Activated gamma-delta T cell treated with anti-CD3 and anti-CD28 coated beads, Interleukin-2, amount 50 U/mL, for 16 hours (primary cell): ENCODE measurements at regions not wholly inside any gene's neighbourhood (a gene's known extent, or its start where the extent isn't known, plus 50 kb on each side); places are given as distances from the start of the nearest gene placed in this dataset.
"Not testable (repeated sequence)": the region's sequence is repeated elsewhere in the genome, so short reads cannot be mapped to it uniquely, and the experiment has no call there.

Source experiments
- DNase-seq: peaks from one replicate; pipeline ENCODE4 v3.0.0-alpha.2; 2020; ENCODE audit warnings: low read depth

GRCh38 chr11:15660496-15660895 lies 545.8 kb downstream of the INSC start:
- DNase-seq: no peak

- no peak for DNase-seq
These were observed 547.6 kb downstream of the INSC start for GRCh38 chr11:15662285-15662684.

DNA sequence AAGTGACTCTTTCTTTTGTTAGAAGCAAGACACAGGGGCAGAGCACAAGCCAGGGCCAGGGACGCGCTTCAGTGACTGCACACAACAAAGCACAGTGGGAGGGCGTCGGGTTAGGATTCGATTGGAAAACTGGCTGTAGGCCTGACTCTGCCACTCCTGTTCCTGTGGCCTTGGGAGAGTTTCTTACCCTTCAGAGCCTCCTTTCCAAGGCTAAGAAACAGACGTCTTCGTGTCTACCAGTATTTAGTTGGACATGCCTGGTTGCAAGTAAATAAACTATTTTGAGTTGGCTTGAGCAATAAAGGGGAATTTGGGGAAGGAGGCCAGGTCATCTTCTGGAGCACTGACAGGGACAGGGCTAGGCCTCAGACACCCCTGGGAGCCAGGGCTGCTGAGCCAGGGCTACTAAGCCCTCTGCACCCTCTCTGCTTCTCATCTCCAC lies 549.1 kb downstream of the INSC start:
- no peak for DNase-seq

DNA sequence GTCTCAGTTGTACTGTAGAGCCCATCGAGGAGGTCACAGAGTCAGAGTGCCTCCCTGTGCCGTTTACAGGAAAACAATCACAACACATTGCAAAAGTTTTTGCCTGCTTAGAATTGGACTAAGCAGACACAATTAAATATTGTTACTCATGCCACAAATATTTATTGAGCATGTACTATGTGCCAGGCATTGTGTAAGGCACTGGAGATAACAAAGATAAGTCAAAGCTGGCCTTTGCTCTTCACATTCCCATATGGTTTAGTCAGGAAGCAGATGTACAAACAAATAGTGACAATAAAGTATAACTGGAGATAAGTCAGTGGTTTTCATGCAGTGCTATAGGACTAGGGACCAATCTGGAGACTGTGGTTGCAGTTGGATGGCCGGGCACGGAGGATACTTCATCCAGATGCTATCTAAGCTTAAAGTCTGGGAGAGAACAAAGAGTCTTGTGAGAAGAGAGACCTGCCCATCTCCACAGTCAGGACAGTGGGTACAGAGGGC lies 550.7 kb downstream of the INSC start:
- no peak for DNase-seq

DNA sequence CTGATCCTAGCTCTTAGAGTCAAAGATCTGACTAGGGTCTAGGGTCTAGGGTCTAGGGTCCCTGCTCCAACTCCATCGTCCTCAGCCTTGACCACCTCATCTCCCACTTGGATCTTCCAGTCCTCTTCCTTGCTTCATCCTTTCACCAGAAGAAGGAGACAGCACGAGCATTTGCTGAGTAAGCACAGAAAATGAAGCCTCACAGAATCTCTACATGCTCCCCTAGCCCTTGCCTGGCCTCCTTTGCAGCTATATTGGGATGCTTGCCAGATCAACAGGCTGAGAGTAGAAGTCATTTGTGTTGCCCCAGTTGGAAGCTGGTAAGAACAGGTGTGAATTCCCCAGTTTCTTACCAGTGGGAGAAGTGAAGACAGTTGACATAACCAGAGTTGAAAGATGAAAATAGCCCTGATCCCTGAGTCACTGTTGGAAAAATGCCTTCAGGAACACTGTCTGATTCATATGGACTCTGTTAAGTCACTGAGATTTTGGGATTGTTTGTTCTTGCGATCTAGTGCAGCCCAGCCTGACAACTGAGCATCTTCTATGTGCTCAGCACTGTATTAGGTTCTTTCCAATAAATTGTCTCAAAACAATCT lies 552.5 kb downstream of the INSC start:
- no peak for DNase-seq

- DNase-seq: no peak
These were observed 554.0 kb downstream of the INSC start for GRCh38 chr11:15668718-15669117.

DNA sequence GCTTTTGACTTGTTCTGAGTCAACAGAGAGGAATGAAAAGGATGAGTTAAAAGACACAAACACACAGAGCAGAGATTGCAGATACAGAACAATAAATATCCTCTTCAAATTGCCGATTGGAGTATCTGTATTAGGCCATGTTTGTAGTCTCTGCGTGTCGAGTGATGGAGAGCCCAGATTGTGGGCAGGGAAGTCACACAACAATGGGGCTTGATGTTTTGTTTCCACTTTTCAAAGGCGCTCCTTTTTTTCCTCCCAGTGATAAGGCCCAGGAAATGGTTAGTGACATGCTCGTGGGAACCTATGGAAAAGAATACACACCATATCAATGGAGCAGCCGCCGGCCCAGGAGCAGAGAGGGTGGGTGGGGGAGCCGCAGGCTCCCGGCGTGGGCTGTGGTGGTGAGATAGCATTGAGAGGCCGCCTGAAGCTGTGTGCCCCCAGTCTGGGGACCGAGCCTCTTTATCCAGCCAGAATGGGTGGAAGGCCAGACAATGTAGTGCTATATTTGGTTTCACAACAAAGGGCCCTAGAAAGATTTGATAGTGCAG lies 555.9 kb downstream of the INSC start:
- no peak for DNase-seq

DNA sequence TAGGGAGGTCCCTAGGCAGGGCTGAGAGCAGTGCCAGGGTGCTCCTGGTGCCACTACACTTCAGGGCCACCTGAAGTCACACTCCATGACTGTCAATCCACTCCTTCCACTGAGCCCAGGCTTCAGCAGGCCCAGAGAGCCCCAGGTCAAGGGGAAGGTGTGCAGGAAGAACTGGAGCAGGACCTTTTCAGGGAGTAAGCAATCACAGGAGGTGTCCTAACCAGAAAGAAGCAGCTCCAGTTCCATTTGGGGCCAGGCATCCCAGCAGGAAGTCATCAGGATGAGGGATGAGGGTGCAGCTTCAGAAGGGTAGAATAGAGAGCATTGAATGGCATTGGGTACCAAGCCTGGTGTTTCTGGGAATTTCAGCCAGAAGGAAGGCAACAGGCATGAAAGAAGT lies 556.5 kb downstream of the INSC start:
- DNase-seq: no peak

DNA sequence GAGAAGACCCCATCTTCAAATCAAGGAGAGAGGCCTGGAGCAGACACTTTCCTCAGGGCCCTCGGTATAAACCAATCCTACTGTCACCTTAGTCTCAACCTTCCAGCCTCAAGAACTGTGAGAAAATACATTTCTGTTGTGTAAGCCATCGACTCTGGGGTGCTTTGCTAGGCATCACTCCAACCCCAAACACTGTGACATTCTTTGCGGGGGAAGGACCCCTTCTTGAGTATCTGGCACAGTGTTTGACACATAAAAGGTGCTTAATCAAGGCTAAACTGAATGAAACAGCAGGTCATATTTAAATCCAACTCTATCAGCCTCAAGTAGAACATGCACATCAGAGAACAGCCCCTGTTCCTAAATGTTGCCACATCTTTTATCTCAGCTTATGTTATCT lies 558.1 kb downstream of the INSC start:
- DNase-seq: no peak

DNA sequence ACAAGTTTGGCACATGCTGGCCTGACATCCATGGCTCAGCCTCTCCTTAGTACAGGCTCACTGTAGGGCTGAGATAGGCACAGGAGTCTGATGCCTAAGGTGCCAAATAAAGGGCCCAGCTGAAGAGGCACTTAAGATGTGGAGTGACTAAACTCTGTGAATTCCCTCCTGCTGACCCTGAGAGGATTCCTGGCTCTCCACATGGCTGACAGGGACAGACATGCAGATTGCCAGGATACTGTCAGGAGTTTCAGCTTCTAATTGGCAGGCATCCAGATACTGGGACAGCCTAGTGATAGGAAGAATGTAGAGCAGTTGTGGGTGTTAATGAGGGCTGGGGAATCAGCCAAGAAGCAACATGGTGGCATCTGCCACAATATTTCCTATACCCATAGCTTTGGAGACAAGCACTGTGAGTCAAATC lies 558.7 kb downstream of the INSC start:
- DNase-seq: no peak

GRCh38 chr11:15674756-15675155 lies 560.0 kb downstream of the INSC start:
- DNase-seq: no peak

DNA sequence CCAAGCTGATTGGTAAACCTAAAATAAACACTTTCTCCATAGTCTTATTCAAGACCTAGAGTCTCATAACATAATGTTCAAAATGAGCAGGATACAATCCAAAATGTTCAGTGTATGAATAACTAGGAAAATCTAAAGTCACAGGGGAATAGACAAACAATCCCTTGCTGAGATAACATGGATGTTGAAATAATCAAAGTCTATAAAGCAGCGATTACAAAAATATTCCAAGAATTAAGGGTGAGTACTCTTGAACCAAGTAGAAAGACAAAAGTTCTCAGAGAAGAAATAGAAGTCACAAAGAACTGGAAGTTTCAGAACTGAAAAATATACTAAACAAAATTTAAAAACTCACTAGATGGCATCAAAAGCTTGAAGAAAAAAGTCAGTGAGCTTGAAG lies 561.0 kb downstream of the INSC start:
- no peak for DNase-seq

DNA sequence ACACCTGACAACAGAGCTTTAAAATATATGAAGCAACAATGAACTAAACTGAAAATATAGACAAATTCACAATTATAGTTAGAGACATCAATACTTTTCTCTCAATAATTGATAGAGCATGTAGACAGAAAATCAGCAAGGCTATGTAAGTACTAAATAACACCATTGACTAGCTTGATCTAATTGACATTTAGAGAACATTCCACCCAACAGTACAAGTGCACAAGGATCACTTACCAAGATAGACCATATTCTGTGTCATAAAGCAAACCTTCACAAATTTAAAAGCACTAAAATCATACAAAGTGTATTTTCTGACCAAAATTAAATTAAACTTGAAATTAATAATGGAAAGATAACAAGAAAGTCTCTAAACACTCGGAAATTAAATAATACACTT lies 562.5 kb downstream of the INSC start:
- no peak for DNase-seq

DNA sequence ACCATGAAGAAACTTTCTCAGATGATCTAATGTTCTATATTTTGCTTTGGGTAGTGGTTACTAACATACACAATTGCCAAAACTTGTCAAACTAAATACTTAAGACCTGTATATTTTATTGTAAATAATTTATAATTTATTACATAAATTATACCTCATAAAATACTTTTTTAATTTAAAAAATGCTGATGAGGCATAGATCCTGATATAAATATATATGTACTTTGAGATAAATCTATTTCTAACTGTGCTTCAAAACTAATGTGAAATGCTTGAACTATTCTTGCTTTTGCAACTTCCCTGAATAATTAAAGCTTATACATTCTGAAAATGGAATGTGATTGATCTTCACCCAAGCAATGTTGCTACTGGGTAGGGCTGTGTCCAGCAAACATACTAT lies 568.8 kb downstream of the INSC start:
- no peak for DNase-seq

GRCh38 chr11:15685306-15685705 lies 570.6 kb downstream of the INSC start:
- DNase-seq: no peak

DNA sequence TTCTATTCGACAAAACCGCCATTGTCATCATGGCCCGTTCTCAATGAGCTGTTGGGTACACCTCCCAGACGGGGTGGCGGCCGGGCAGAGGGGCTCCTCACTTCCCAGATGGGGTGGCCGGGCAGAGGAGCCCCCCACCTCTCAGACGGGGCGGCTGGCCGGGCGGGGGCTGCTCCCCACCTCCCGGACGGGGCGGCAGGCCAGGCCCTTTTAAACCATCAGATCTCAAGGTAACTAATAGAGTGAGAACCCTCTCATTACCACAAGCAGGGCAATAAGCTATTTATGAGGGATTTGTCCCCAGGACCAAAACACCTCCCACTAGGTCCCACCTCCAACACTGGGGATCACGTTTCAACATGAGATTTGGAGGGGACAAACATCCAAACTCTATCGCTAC lies 571.5 kb downstream of the INSC start:
- not testable (repeated sequence) for DNase-seq

DNA sequence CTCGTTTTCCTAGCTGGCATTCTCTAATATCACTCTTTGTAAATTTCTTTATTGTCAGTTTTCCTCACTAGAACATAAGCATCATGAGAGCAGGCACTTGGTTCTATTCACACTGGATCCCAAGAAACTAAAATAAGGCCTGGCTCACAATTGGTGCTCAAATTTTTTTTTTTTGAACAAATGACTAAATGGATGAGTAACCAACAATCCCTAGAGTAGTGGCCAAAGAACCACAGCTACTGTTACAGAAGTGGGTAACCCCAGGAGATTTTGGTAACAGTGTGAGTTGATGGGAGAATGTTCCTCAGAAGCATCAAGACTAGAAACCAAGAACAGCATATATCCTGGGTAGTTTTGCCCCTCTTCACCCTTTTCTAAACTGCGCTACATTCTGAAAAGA lies 572.6 kb downstream of the INSC start:
- no peak for DNase-seq

GRCh38 chr11:15688351-15688792 lies 573.6 kb downstream of the INSC start:
- DNase-seq: no peak

- DNase-seq: no peak
These were observed 575.6 kb downstream of the INSC start for GRCh38 chr11:15690320-15690719.

DNA sequence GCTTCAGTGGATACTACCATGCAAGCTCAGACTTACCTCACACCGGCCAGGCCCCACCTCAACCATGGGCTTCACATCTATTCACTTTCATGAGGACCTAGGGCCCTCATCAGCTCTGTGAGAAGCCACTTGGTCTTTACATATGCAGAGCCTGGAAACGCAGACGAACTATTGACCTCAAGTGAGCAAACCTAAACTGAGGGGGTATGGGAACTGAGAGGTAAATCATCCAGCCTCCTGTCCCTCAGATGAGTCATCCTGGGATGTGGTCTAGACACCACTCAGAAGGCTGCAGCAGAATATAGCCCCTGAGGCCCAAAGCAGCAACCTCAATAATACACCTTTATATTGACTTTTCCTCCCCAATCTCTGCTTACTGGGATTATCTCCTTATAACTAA lies 578.0 kb downstream of the INSC start:
- DNase-seq: no peak

DNA sequence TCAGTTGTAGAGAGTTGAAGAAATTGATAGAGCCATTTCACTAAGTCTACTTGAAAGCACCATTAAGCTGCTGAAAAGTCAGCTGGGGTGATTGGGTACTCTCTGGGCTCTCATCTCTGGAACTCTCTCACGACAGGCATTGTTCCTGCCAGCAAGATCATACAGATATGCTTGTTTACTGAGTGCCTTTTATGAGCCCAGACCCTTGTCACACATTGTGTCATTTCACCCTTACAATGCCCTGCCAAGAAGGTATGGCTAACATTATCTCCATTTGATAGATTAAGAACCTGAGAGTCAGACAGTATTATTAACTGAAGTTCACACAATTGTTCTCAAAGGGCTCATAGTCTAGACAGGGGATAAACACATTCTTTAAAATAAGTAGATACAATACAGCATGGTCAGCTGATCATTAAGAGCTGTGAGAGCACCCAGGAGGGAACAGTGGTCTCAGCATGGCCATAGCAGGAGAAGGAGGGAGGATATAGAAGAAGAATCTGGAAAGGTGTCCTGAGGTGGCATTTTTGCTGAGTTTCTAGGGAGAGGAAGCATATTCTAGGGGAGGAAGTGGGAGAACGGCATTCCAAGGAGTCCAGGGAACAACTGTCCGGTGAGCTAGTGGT lies 580.5 kb downstream of the INSC start:
- no peak for DNase-seq

GRCh38 chr11:15696069-15696468 lies 581.3 kb downstream of the INSC start:
- no peak for DNase-seq

DNA sequence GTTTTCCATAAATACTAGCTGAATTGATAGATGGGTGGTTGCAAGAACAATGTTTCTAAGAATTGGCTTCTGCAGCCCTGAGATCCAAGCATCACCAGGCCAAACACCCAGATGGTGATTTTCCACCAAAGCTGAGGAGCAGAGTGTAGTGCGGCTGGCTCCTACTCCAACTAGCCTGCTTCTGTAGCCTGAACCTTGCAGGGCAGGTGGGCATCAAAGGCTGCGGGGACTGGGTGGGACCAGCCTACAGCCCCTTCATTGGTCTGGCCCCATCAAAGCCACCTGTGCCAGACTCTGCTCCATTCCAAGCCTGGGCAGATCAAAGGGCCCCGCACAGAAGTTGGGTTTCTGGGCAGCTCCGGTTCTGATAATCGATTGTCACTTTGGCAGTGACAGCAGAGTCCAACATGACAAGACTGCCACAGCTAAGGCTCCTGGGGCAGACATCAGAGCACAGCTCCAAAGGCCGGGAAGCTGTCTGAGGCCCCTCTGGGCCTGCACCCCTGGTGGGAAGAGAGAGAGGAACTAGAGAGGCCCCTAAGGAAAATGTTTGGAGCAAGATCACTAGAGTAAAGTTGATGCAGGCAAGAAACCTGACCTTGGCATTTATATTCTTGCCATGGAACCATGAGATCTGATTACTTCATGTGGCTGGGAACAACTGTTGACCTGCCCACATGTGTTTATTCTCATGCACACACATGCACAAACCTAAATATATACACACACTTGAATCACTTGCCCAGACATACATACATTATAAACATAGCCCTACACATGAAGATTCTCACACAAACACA lies 582.9 kb downstream of the INSC start:
- no peak for DNase-seq
